ENCODE measurements at regions not wholly inside any gene's neighbourhood (a gene's known extent, or its start where the extent isn't known, plus 50 kb on each side); places are given as distances from the start of the nearest gene placed in this dataset.
A peak's percentile ranks its signal among the peaks of the same experiment; 100 is the strongest.

DNA sequence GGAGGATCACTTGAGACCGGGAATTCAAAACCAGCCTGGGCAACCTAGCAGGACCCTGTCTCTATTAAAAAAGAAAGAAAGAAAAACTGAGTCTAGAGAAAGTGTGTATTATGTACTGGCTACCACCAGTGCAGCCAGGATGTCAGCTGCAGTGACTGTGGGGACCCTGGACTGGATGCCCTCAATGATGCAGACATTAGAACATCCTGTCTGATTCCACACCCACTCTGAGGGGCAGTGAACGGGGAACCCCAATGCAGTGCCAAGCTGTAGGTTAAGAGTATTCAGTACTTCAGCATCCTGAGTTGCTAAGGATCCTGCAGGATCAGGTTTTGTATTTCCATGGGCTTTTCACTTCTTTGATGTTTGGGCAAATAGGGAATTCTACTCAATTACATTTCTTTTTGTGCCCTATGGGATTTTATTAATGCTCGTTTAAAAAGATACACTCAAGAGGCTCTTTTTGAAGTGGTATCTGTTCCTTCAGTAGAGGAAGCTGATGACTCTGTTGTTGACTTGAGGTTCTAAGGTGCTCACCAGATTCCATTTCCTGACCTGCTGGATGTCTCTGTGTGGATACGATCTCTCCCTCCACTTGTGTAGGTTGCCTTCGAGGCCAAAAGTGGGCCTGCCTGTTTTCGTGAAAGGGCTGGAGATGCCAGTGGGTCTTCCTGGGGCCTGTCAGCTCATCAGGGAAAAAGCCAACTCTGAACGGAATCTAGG lies 85.9 kb upstream of the CLCN4 start:
- Mint-ChIP-seq H3K36me3 (ENCODE audit: insufficient read depth, unreplicated experiment) (peaks cover 15% of the 10 kb centered on the region), H3K27ac (ENCODE audit: low read depth, unreplicated experiment) (no peak overlapping the region), H3K27me3 (ENCODE audit: insufficient read depth, unreplicated experiment) (peaks cover 8% of the 10 kb centered on the region), H3K4me1 (ENCODE audit: insufficient read depth, unreplicated experiment) (no peaks in the 10 kb centered on the region), H3K9me3 (ENCODE audit: unreplicated experiment) (no peaks in the 10 kb centered on the region), H3K4me3 (ENCODE audit: unreplicated experiment) (no peak overlapping the region)
- TF ChIP-seq, protein P1, sequence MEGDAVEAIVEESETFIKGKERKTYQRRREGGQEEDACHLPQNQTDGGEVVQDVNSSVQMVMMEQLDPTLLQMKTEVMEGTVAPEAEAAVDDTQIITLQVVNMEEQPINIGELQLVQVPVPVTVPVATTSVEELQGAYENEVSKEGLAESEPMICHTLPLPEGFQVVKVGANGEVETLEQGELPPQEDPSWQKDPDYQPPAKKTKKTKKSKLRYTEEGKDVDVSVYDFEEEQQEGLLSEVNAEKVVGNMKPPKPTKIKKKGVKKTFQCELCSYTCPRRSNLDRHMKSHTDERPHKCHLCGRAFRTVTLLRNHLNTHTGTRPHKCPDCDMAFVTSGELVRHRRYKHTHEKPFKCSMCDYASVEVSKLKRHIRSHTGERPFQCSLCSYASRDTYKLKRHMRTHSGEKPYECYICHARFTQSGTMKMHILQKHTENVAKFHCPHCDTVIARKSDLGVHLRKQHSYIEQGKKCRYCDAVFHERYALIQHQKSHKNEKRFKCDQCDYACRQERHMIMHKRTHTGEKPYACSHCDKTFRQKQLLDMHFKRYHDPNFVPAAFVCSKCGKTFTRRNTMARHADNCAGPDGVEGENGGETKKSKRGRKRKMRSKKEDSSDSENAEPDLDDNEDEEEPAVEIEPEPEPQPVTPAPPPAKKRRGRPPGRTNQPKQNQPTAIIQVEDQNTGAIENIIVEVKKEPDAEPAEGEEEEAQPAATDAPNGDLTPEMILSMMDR (IDR thresholded peaks at IDR 0.05; ENCODE audit: unreplicated experiment), result no peak
- intact Hi-C loops (cut with micrococcal nuclease), result no loop called here
- DNase-seq (ENCODE audit: unreplicated experiment), result no peak
- BruUV-seq (replicated peaks), result no TSS peak
- CTCF ChIA-PET, result interaction anchor here (0.7 to 1.0 kb wide), 2 partner anchors 12 to 1738 kb away, joined by 3 read pairs; no protein-coding TSS in a partner anchor
- POLR2A ChIA-PET, result interaction anchor here (1.1 kb wide), 1 partner anchor 40 kb away, joined by 3 read pairs; no protein-coding TSS in a partner anchor

DNA sequence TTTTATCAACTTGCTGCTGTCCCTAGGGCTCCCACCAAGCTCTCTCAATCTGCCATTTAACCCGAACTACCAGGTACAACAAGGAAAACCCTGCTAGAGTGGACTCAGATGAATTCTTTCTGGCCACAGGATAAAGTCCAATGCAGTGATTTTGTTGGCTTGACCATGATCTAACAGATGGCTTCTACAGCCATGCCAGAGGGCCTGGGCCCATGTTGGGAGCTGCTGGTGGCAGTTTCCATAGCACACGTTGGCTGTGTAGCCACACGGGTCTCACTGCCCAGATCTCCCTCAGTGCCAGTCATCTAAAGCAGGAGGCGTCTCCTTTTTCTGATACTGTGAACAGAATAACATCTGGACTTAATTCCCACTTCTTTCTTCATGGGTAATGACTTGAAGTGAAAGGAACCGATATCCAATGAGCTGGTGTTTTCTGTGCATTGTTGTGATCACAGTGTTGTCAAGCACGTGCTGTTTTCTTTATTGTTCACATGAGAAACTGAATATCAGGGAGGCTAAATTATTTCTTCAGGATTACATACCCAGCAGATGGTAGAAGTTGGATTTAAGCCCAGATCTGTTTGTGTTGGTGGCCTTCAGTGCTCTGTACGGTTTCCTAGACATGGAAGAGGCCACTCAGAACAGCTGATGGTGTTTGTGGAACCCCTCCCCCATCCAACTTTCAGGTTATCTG lies 85.2 kb upstream of the CLCN4 start:
- BruUV-seq (replicated peaks), result no TSS peak
- Mint-ChIP-seq H3K4me3 (ENCODE audit: unreplicated experiment) (no peak overlapping the region), H3K36me3 (ENCODE audit: insufficient read depth, unreplicated experiment) (peaks cover 15% of the 10 kb centered on the region), H3K27ac (ENCODE audit: low read depth, unreplicated experiment) (no peak overlapping the region), H3K27me3 (ENCODE audit: insufficient read depth, unreplicated experiment) (peaks cover under 1% of the 10 kb centered on the region), H3K4me1 (ENCODE audit: insufficient read depth, unreplicated experiment) (no peaks in the 10 kb centered on the region), H3K9me3 (ENCODE audit: unreplicated experiment) (no peaks in the 10 kb centered on the region)
- CTCF ChIA-PET, result interaction anchor here (0.7 to 1.0 kb wide), 2 partner anchors 11 to 1739 kb away, joined by 3 read pairs; no protein-coding TSS in a partner anchor
- no peak for DNase-seq (ENCODE audit: unreplicated experiment)
- TF ChIP-seq, protein P1 (IDR thresholded peaks at IDR 0.05; ENCODE audit: unreplicated experiment), result no peak
- POLR2A ChIA-PET, result interaction anchor here (0.6 to 1.1 kb wide), 2 partner anchors 41 to 103 kb away, joined by 3 read pairs; no protein-coding TSS in a partner anchor
- intact Hi-C loops (cut with micrococcal nuclease), result no loop called here

DNA sequence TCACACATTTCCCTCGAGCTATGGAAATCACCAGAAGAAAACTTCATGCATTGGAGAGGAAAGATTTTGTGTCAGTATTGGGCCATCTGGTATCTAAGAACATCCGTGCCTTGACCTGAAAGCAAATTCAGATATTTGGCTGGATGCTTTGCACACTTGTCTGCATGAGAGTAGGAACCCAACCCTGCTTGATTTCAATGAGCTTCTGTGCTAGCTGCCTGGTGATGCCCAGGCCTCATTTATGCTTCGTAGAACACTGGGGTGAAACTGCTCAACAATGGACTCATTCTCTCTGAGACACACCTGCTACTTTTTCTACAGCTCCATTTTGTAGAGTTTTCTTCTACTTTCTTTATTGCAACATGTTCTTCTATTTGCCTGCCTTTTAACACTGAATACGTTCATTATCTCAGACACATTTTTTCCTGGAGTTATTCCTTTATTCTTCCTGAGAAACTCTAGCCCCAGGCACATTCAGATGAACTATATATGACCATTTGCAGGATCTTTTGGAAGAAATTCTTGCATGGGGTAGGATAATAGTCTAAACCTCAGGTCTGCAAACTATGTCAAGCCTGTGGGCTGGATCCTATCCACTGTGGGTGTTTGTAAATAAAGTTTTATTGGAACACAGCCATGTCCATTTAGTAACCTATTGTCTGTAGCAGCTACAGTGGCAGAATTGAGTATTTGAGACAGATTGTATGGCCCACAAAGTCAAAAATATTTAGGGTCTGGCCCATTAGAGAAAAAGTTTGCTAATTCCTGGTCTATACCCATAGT lies 83.8 kb upstream of the CLCN4 start:
- Mint-ChIP-seq H3K9me3 (ENCODE audit: unreplicated experiment) (no peaks in the 10 kb centered on the region), H3K27ac (ENCODE audit: low read depth, unreplicated experiment) (peak overlapping the region; percentile 41), H3K27me3 (ENCODE audit: insufficient read depth, unreplicated experiment) (no peaks in the 10 kb centered on the region), H3K4me3 (ENCODE audit: unreplicated experiment) (no peak overlapping the region), H3K4me1 (ENCODE audit: insufficient read depth, unreplicated experiment) (no peaks in the 10 kb centered on the region), H3K36me3 (ENCODE audit: insufficient read depth, unreplicated experiment) (peaks cover 5% of the 10 kb centered on the region)
- TF ChIP-seq, protein P1 (IDR thresholded peaks at IDR 0.05; ENCODE audit: unreplicated experiment), result no peak
- intact Hi-C loops (cut with micrococcal nuclease), result no loop called here
- CTCF ChIA-PET, result interaction anchor here (0.6 to 1.2 kb wide), 6 partner anchors 11 to 76 kb away, joined by 3 to 6 read pairs (median 4); no protein-coding TSS in a partner anchor
- no TSS peak for BruUV-seq (replicated peaks)
- no peak for DNase-seq (ENCODE audit: unreplicated experiment)
- POLR2A ChIA-PET, result no interaction called here

Data from MCF 10A (cell line).